Suppressor macrophage treated with lipopolysaccharide for 4 hours (primary cell): ENCODE measurements at regions not wholly inside any gene's neighbourhood (a gene's known extent, or its start where the extent isn't known, plus 50 kb on each side); places are given as distances from the start of the nearest gene placed in this dataset.
A peak's percentile ranks its signal among the peaks of the same experiment; 100 is the strongest.

Experiments
- DNase-seq: peaks from one replicate; pipeline ENCODE4 v3.0.0-alpha.2; 2020

GRCh38 chr13:89673789-89674311, 1673.6 kb upstream of the MIR17HG start:
- DNase-seq = no peak

- no peak for DNase-seq
Measured at GRCh38 chr13:89678466-89679121, 1668.9 kb upstream of the MIR17HG start.

- no peak for DNase-seq
Measured at GRCh38 chr13:89684896-89685295, 1662.6 kb upstream of the MIR17HG start.

GRCh38 chr13:89686171-89686570, 1661.3 kb upstream of the MIR17HG start:
- no peak for DNase-seq

GRCh38 chr13:89687066-89687465, 1660.4 kb upstream of the MIR17HG start:
- no peak for DNase-seq

- no peak for DNase-seq
Measured at GRCh38 chr13:89688918-89689317, 1658.6 kb upstream of the MIR17HG start.

GRCh38 chr13:89694451-89694850, 1653.0 kb upstream of the MIR17HG start:
- no peak for DNase-seq

- DNase-seq = peak; percentile 31
Measured at GRCh38 chr13:89695343-89696257, 1651.9 kb upstream of the MIR17HG start.

- no peak for DNase-seq
Measured at GRCh38 chr13:89701913-89702312, 1645.6 kb upstream of the MIR17HG start.

GRCh38 chr13:89704040-89704439, 1643.4 kb upstream of the MIR17HG start:
- no peak for DNase-seq

GRCh38 chr13:89708013-89708412, 1639.5 kb upstream of the MIR17HG start:
- no peak for DNase-seq

GRCh38 chr13:89721216-89721615, 1626.3 kb upstream of the MIR17HG start:
- DNase-seq = no peak

GRCh38 chr13:89726690-89727435, 1620.6 kb upstream of the MIR17HG start:
- DNase-seq = no peak

GRCh38 chr13:89733829-89734228, 1613.7 kb upstream of the MIR17HG start:
- no peak for DNase-seq

GRCh38 chr13:89737051-89737450, 1610.4 kb upstream of the MIR17HG start:
- no peak for DNase-seq

GRCh38 chr13:89738072-89738471, 1609.4 kb upstream of the MIR17HG start:
- DNase-seq = no peak

- no peak for DNase-seq
Measured at GRCh38 chr13:89740994-89741685, 1606.3 kb upstream of the MIR17HG start.

- DNase-seq = no peak
Measured at GRCh38 chr13:89746554-89746953, 1600.9 kb upstream of the MIR17HG start.

GRCh38 chr13:89748716-89749115, 1598.8 kb upstream of the MIR17HG start:
- no peak for DNase-seq

GRCh38 chr13:89749888-89750287, 1597.6 kb upstream of the MIR17HG start:
- no peak for DNase-seq

- DNase-seq = no peak
Measured at GRCh38 chr13:89750371-89750770, 1597.1 kb upstream of the MIR17HG start.

- DNase-seq = no peak
Measured at GRCh38 chr13:89751432-89751930, 1596.0 kb upstream of the MIR17HG start.
